Ascending aorta (tissue), 2 donors: ENCODE measurements at regions not wholly inside any gene's neighbourhood (a gene's known extent, or its start where the extent isn't known, plus 50 kb on each side); places are given as distances from the start of the nearest gene placed in this dataset.

Source experiments
- DNase-seq, 2 donors: peaks; one replicate each; pipeline ENCODE4 v3.0.0-alpha.2; 2019; ENCODE audit warnings: low spot score in 2 of 2
- H3K27ac ChIP-seq, 2 donors: fragments of 200-600 bp; sonication (generic); one replicate each; pipeline ENCODE4 v1.5.1; 2016 to 2017; ENCODE audit warnings: mild to moderate bottlenecking in 1 of 2
- H3K27me3 ChIP-seq: fragments of 200-600 bp; sonication (generic); one replicate; pipeline ENCODE4 v1.5.1; 2017
- H3K36me3 ChIP-seq, 2 donors: fragments of 200-600 bp; sonication (generic); one replicate each; pipeline ENCODE4 v1.5.1; 2016
- H3K4me1 ChIP-seq, 2 donors: fragments of 200-600 bp; sonication (generic); one replicate each; pipeline ENCODE4 v1.5.1; 2016 to 2017; ENCODE audit warnings: mild to moderate bottlenecking in 1 of 2
- H3K4me3 ChIP-seq, 2 donors: fragments of 200-600 bp; sonication (generic); one replicate each; pipeline ENCODE4 v1.5.1; 2016 to 2017; ENCODE audit warnings: mild to moderate bottlenecking in 1 of 2
- H3K9me3 ChIP-seq, 2 donors: fragments of 200-600 bp; sonication (generic); one replicate each; pipeline ENCODE4 v1.5.1; 2016
- CTCF ChIP-seq, 3 experiments: fragments of 200-600 bp in 2 of 3; fragments of 450-650 bp in 1 of 3; sonication (generic) in 2 of 3; IDR thresholded peaks; one replicate each; pipeline ENCODE4 v1.5.1; 2016 to 2019; ENCODE audit warnings: antibody characterized with exemption in 3 of 3, mild to moderate bottlenecking in 1 of 3, moderate library complexity in 1 of 3
- intact Hi-C: fragments of 100-400 bp; cut with DNase I; formaldehyde crosslinking; loops from one replicate; pipeline ENCODE4 v1.15.1; 2023

- Histone ChIP-seq H3K36me3 (no peaks in the 10 kb centered on the region), H3K4me3 (no peak overlapping the region), H3K9me3 (no peaks in the 10 kb centered on the region), H3K4me1 (no peaks in the 10 kb centered on the region), H3K27me3 (no peaks in the 10 kb centered on the region), H3K27ac (no peak overlapping the region)
- no peak for DNase-seq
- intact Hi-C loops: no loop called here
- TF ChIP-seq CTCF (IDR thresholded peaks at IDR 0.05): no peak
Observed at GRCh38 chr22:33117821-33118220, 59.6 kb upstream of the SYN3 start.

GRCh38 chr22:33116841-33117547 is 58.8 kb upstream of the SYN3 start:
- intact Hi-C loops: no loop called here
- no peaks in the 10 kb centered on the region for H3K4me1 ChIP-seq
- no peaks in the 10 kb centered on the region for H3K36me3 ChIP-seq
- no peak overlapping the region for H3K4me3 ChIP-seq
- no peaks in the 10 kb centered on the region for H3K27me3 ChIP-seq
- no peak overlapping the region for H3K27ac ChIP-seq
- no peak for TF ChIP-seq CTCF (IDR thresholded peaks at IDR 0.05)
- no peak for DNase-seq
- H3K9me3 ChIP-seq: no peaks in the 10 kb centered on the region

- Histone ChIP-seq H3K27ac (no peak overlapping the region), H3K4me3 (no peak overlapping the region), H3K4me1 (no peaks in the 10 kb centered on the region), H3K9me3 (no peaks in the 10 kb centered on the region), H3K36me3 (no peaks in the 10 kb centered on the region), H3K27me3 (no peaks in the 10 kb centered on the region)
- no peak for TF ChIP-seq CTCF (IDR thresholded peaks at IDR 0.05)
- intact Hi-C loops: no loop called here
- DNase-seq: no peak
Observed at GRCh38 chr22:33114565-33114964, 56.4 kb upstream of the SYN3 start.

GRCh38 chr22:33112580-33112979 is 54.4 kb upstream of the SYN3 start:
- Histone ChIP-seq H3K27me3 (no peaks in the 10 kb centered on the region), H3K4me1 (no peaks in the 10 kb centered on the region), H3K4me3 (no peak overlapping the region), H3K27ac (no peak overlapping the region), H3K36me3 (no peaks in the 10 kb centered on the region), H3K9me3 (no peaks in the 10 kb centered on the region)
- TF ChIP-seq CTCF (IDR thresholded peaks at IDR 0.05): no peak
- intact Hi-C loops: no loop called here
- DNase-seq: no peak

GRCh38 chr22:33111491-33111890 is 53.3 kb upstream of the SYN3 start:
- H3K4me3 ChIP-seq: no peak overlapping the region
- H3K9me3 ChIP-seq: no peaks in the 10 kb centered on the region
- TF ChIP-seq CTCF (IDR thresholded peaks at IDR 0.05): no peak
- no peaks in the 10 kb centered on the region for H3K4me1 ChIP-seq
- H3K27ac ChIP-seq: no peak overlapping the region
- DNase-seq: no peak
- H3K27me3 ChIP-seq: no peaks in the 10 kb centered on the region
- intact Hi-C loops: no loop called here
- no peaks in the 10 kb centered on the region for H3K36me3 ChIP-seq
